ENCODE measurements at regions not wholly inside any gene's neighbourhood (a gene's known extent, or its start where the extent isn't known, plus 50 kb on each side); places are given as distances from the start of the nearest gene placed in this dataset.
"Not testable (repeated sequence)": the region's sequence is repeated elsewhere in the genome, so short reads cannot be mapped to it uniquely, and the experiment has no call there.

GRCh38 chr1:83154306-83154705 is 844.6 kb downstream of the TTLL7 start:
- TF ChIP-seq CTCF (IDR thresholded peaks at IDR 0.05; ENCODE audit: low read depth, low read length, poor library complexity, severe bottlenecking); EZH2phosphoT487 (IDR thresholded peaks at IDR 0.05; ENCODE audit: borderline replicate concordance, low read length): not testable (repeated sequence)
